Ishikawa (cell line): ENCODE measurements at regions not wholly inside any gene's neighbourhood (a gene's known extent, or its start where the extent isn't known, plus 50 kb on each side); places are given as distances from the start of the nearest gene placed in this dataset.

Source experiments
- CEBPB ChIP-seq: IDR thresholded peaks from 2 replicates; pipeline ENCODE4 v1.6.1; 2012
- CREB1 ChIP-seq: IDR thresholded peaks from 2 replicates; pipeline ENCODE4 v1.6.1; 2012; ENCODE audit warnings: low read depth
- EGR1 ChIP-seq: IDR thresholded peaks from 2 replicates; pipeline ENCODE4 v1.6.1; 2012
- EP300 ChIP-seq: IDR thresholded peaks from 2 replicates; pipeline ENCODE4 v1.6.1; 2012; ENCODE audit warnings: borderline replicate concordance
- FOXM1 ChIP-seq: IDR thresholded peaks from 2 replicates; pipeline ENCODE4 v1.6.1; 2012; ENCODE audit warnings: low read depth, borderline replicate concordance
- NFIC ChIP-seq: IDR thresholded peaks from 2 replicates; pipeline ENCODE4 v1.6.1; 2012
- RAD21 ChIP-seq: IDR thresholded peaks from 2 replicates; pipeline ENCODE4 v1.6.1; 2012; ENCODE audit warnings: low read depth
- TAF1 ChIP-seq: IDR thresholded peaks from 2 replicates; pipeline ENCODE4 v1.6.1; 2012; ENCODE audit warnings: low read depth, mild to moderate bottlenecking
- TCF12 ChIP-seq: IDR thresholded peaks from 2 replicates; pipeline ENCODE4 v1.6.1; 2012; ENCODE audit warnings: low read depth
- TEAD4 ChIP-seq: IDR thresholded peaks from 2 replicates; pipeline ENCODE4 v1.6.1; 2012
- YY1 ChIP-seq: IDR thresholded peaks from 2 replicates; pipeline ENCODE4 v1.6.1; 2012; ENCODE audit warnings: low read depth
- ZBTB7A ChIP-seq: IDR thresholded peaks from 2 replicates; pipeline ENCODE4 v1.6.1; 2012; ENCODE audit warnings: low read depth
- TF ChIP-seq, protein P1 (sequence below): IDR thresholded peaks from 2 replicates; pipeline ENCODE4 v1.6.1; 2012
- TF ChIP-seq, protein P2 (sequence below): IDR thresholded peaks from 2 replicates; pipeline ENCODE4 v1.6.1; 2012; ENCODE audit warnings: low read depth, mild to moderate bottlenecking
- TF ChIP-seq, protein P3 (sequence below): IDR thresholded peaks from 2 replicates; pipeline ENCODE4 v1.6.1; 2012

DNA sequence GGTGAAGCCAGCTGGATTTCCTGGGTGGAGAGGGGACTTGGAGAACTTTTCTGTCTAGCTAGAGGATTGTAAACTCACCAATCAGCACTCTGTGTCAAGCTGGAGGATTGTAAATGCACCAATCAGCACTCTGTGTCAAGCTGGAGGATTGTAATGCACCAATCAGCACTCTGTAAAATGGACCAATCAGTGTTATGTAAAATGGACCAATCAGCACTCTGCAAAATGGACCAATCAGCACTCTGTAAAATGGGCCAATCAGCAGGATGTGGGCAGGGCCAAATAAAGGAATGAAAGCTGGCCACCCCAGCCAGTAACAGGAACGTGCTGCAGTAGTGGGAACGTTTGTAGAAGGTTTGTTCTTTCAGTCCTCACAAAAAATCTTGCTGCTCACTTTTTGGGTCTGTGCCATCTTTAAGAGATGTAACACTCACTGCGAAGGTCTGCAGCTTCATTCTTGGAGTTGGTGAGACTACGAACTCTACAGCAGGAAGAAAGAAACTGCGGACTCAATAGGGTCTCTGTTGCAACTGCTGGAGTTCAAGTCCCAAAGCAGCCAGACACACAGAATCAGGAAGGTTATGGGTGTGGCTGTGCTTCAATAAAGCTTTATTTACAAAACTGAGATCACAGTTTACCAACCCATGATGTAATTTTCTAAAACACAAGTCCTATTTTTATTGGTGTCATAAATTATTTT, 145.7 kb upstream of the ERCC6L2 start:
- TF ChIP-seq EGR1 (no peak), TEAD4 (no peak), YY1 (no peak), TCF12 (no peak), RAD21 (no peak), CEBPB (no peak), FOXM1 (no peak), ZBTB7A (no peak), CREB1 (no peak)
- TF ChIP-seq, protein P1, sequence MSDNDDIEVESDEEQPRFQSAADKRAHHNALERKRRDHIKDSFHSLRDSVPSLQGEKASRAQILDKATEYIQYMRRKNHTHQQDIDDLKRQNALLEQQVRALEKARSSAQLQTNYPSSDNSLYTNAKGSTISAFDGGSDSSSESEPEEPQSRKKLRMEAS, result no peak
- TF ChIP-seq, protein P2, sequence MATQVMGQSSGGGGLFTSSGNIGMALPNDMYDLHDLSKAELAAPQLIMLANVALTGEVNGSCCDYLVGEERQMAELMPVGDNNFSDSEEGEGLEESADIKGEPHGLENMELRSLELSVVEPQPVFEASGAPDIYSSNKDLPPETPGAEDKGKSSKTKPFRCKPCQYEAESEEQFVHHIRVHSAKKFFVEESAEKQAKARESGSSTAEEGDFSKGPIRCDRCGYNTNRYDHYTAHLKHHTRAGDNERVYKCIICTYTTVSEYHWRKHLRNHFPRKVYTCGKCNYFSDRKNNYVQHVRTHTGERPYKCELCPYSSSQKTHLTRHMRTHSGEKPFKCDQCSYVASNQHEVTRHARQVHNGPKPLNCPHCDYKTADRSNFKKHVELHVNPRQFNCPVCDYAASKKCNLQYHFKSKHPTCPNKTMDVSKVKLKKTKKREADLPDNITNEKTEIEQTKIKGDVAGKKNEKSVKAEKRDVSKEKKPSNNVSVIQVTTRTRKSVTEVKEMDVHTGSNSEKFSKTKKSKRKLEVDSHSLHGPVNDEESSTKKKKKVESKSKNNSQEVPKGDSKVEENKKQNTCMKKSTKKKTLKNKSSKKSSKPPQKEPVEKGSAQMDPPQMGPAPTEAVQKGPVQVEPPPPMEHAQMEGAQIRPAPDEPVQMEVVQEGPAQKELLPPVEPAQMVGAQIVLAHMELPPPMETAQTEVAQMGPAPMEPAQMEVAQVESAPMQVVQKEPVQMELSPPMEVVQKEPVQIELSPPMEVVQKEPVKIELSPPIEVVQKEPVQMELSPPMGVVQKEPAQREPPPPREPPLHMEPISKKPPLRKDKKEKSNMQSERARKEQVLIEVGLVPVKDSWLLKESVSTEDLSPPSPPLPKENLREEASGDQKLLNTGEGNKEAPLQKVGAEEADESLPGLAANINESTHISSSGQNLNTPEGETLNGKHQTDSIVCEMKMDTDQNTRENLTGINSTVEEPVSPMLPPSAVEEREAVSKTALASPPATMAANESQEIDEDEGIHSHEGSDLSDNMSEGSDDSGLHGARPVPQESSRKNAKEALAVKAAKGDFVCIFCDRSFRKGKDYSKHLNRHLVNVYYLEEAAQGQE, result no peak

DNA sequence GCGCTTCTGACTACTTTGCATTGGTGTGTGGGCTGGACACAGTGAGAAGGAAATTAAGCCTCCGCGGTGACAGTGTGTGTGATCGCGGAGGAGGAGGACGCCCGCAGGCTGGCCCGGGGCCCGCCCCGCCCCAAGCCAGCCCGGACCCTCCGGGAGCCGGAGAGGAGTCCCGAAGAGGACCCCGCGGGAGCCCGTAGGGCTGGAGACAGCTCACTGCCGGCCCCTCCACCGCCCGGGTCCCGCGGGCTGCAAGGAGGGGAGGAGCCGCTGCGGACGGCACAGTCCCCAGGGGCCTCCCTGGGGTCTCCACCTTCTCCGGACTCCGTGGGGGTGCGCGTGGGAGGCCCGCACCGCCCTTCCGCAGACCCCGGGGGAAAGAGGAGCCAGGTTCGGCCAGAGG, 146.4 kb upstream of the ERCC6L2 start:
- TF ChIP-seq YY1, result no peak
- no peak for TF ChIP-seq ZBTB7A
- no peak for TF ChIP-seq TEAD4
- TF ChIP-seq, protein P3, sequence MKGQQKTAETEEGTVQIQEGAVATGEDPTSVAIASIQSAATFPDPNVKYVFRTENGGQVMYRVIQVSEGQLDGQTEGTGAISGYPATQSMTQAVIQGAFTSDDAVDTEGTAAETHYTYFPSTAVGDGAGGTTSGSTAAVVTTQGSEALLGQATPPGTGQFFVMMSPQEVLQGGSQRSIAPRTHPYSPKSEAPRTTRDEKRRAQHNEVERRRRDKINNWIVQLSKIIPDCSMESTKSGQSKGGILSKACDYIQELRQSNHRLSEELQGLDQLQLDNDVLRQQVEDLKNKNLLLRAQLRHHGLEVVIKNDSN, result no peak
- TF ChIP-seq NFIC, result no peak
- TF ChIP-seq TCF12, result no peak
- no peak for TF ChIP-seq EGR1
- TF ChIP-seq CREB1, result no peak
- no peak for TF ChIP-seq CEBPB
- no peak for TF ChIP-seq TAF1
- TF ChIP-seq, protein P2, result no peak
- no peak for TF ChIP-seq EP300
- TF ChIP-seq, protein P1, result no peak
- no peak for TF ChIP-seq RAD21
- TF ChIP-seq FOXM1, result no peak

DNA sequence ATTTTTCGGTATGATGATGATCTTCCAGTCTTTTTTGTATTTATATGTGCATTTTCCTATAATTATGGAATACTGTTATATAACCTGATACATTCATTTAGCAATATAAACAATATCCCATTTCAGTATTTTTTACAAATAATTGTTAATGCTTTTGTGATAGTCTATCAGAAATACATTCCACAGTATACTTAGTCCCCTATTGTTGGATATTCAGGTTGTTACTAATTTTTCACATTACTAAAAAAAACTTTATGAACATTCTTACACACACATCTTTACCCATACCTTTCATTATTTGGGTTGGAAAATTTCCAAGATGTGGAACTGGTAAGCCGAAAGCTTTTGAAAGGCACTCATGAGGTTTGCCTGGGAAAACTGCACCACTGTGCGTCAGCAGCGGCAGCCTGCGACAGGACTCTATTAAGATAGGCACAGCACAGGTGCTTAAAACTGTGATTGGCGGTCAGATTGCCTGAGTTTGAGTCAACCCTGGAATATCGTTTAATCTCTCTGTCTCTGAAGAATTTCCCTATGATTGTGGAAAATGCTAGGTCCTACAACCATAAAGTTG, 147.5 kb upstream of the ERCC6L2 start:
- TF ChIP-seq, protein P1, result no peak
- TF ChIP-seq FOXM1 (no peak), TAF1 (no peak), TEAD4 (no peak), CREB1 (no peak), RAD21 (no peak), CEBPB (no peak), YY1 (no peak), TCF12 (no peak), ZBTB7A (no peak)
- TF ChIP-seq, protein P2, result no peak

DNA sequence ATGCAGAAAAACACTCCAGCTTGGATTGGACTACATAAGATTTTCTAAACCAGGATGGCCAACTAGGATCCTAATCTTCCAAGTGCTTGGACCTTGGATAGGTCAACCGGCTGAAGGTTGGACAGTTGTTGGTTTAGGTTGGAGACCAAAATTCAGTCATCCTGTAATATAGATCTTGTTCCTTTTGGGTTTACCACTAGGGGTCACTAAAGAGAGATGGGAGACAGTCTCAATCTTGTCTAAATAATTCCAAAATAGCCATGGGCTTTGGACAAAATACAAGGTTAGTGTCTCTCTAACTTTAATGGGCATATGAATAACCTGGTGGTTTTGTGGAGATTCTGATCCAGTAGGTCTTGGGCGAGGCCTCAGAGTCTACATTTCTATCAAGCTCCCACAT, 148.7 kb upstream of the ERCC6L2 start:
- TF ChIP-seq TAF1 (no peak), RAD21 (peak; percentile 65)

DNA sequence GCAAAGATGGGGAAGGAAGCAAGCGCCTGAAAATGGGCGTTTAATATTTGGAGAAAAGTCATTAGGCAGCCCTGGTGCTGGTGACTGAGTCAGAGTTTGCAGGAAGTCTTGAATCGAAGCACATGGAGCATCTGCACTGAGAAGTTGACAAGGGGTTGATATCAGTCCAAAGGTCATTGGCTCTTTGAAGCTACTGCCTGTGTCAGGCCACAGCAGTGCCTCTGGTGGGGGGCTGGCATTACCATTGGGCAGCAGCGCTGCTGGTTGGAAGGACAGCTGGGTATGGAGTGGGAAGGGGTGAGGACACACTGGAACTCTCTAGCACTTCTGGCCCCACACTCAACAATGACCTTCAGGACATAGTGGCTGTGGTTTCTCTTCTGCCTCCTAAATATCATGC, 150.4 kb upstream of the ERCC6L2 start:
- TF ChIP-seq, protein P3, result no peak
- TF ChIP-seq RAD21 (no peak), CEBPB (no peak), TEAD4 (no peak), TAF1 (no peak), YY1 (no peak), FOXM1 (no peak), CREB1 (no peak), NFIC (no peak), ZBTB7A (no peak), TCF12 (no peak), EP300 (no peak), EGR1 (no peak)
- TF ChIP-seq, protein P1, result no peak
- TF ChIP-seq, protein P2, result no peak
